ENCODE measurements at regions not wholly inside any gene's neighbourhood (a gene's known extent, or its start where the extent isn't known, plus 50 kb on each side); places are given as distances from the start of the nearest gene placed in this dataset.

- no peak overlapping the region for H3K4me2 ChIP-seq (ENCODE audit: extremely low read depth, insufficient read depth, low read length)
- H3K79me2 ChIP-seq (ENCODE audit: control insufficient read depth, insufficient read depth, low read length), result no peaks in the 10 kb centered on the region
- H2AFZ ChIP-seq (ENCODE audit: low read length), result no peak overlapping the region
- H3K27me3 ChIP-seq (ENCODE audit: control insufficient read depth, insufficient read depth, low read length), result no peaks in the 10 kb centered on the region
- DNase-seq (ENCODE audit: low read depth in 2 of 2), result no peak
- H3K27ac ChIP-seq (ENCODE audit: insufficient read depth, low read length), result no peak overlapping the region
- no peaks in the 10 kb centered on the region for H4K20me1 ChIP-seq (ENCODE audit: control insufficient read depth, extremely low read depth, insufficient read depth, low read length)
- no peaks in the 10 kb centered on the region for H3K36me3 ChIP-seq (ENCODE audit: control insufficient read depth, insufficient read depth, low read length)
- H3K4me1 ChIP-seq (ENCODE audit: control insufficient read depth, extremely low read depth, insufficient read depth, low read length), result no peaks in the 10 kb centered on the region
- no peaks in the 10 kb centered on the region for H3K9me3 ChIP-seq (ENCODE audit: control insufficient read depth, insufficient read depth, low read depth, low read length)
- no peak for TF ChIP-seq EZH2 (IDR thresholded peaks at IDR 0.05; ENCODE audit: low read length, missing control alignments)
- no peak for TF ChIP-seq CTCF (conservative IDR thresholded peaks at IDR 0.05 in 1 of 2, IDR thresholded peaks at IDR 0.05 in 1 of 2; ENCODE audit: low read depth in 1 of 2, low read length in 2 of 2)
- no peak overlapping the region for H3K4me3 ChIP-seq (replicated peaks in 1 of 4; ENCODE audit: control extremely low read depth in 1 of 4, insufficient read depth in 1 of 4, low read depth in 3 of 4, low read length in 4 of 4)
- no peak overlapping the region for H3K9ac ChIP-seq (ENCODE audit: insufficient read depth, low read length)
Measured at GRCh38 chr14:42113358-42114069, 506.8 kb downstream of the LRFN5 start.

- no peak overlapping the region for H3K4me3 ChIP-seq (replicated peaks in 1 of 4; ENCODE audit: control extremely low read depth in 1 of 4, insufficient read depth in 1 of 4, low read depth in 3 of 4, low read length in 4 of 4)
- H3K4me1 ChIP-seq (ENCODE audit: control insufficient read depth, extremely low read depth, insufficient read depth, low read length), result no peaks in the 10 kb centered on the region
- DNase-seq (ENCODE audit: low read depth in 2 of 2), result peak; percentile 23 to 57
- H3K9me3 ChIP-seq (ENCODE audit: control insufficient read depth, insufficient read depth, low read depth, low read length), result no peaks in the 10 kb centered on the region
- H2AFZ ChIP-seq (ENCODE audit: low read length), result no peak overlapping the region
- H3K79me2 ChIP-seq (ENCODE audit: control insufficient read depth, insufficient read depth, low read length), result no peaks in the 10 kb centered on the region
- H3K9ac ChIP-seq (ENCODE audit: insufficient read depth, low read length), result no peak overlapping the region
- no peaks in the 10 kb centered on the region for H4K20me1 ChIP-seq (ENCODE audit: control insufficient read depth, extremely low read depth, insufficient read depth, low read length)
- H3K4me2 ChIP-seq (ENCODE audit: extremely low read depth, insufficient read depth, low read length), result no peak overlapping the region
- H3K27ac ChIP-seq (ENCODE audit: insufficient read depth, low read length), result no peak overlapping the region
- no peak for TF ChIP-seq CTCF (conservative IDR thresholded peaks at IDR 0.05 in 1 of 2, IDR thresholded peaks at IDR 0.05 in 1 of 2; ENCODE audit: low read depth in 1 of 2, low read length in 2 of 2)
- TF ChIP-seq EZH2 (IDR thresholded peaks at IDR 0.05; ENCODE audit: low read length, missing control alignments), result no peak
- H3K36me3 ChIP-seq (ENCODE audit: control insufficient read depth, insufficient read depth, low read length), result no peaks in the 10 kb centered on the region
- no peaks in the 10 kb centered on the region for H3K27me3 ChIP-seq (ENCODE audit: control insufficient read depth, insufficient read depth, low read length)
Measured at GRCh38 chr14:42112108-42112507, 505.4 kb downstream of the LRFN5 start.

DNA sequence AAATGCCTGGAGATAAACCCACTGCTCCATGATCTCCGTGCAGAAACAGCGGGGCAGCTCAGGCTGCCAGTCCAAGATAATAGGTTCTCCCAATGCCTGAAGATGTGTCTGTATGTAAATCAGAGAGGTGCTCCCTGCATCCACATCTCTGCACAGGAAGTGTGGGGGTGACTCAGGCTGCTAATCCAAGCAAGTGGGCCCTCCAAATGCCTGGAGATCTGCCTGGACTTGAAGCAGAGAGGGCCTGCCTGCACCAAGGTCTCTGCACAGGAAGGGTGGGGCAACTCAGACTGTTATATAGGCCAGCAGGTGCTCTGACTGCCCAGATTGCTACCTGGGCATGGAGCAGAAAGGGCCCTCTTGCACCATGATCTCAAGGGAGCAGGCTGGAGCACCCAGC, 504.7 kb downstream of the LRFN5 start:
- TF ChIP-seq CTCF (conservative IDR thresholded peaks at IDR 0.05 in 1 of 2, IDR thresholded peaks at IDR 0.05 in 1 of 2; ENCODE audit: low read depth in 1 of 2, low read length in 2 of 2) (no peak), EZH2 (IDR thresholded peaks at IDR 0.05; ENCODE audit: low read length, missing control alignments) (no peak)
- no peaks in the 10 kb centered on the region for H3K27me3 ChIP-seq (ENCODE audit: control insufficient read depth, insufficient read depth, low read length)
- H2AFZ ChIP-seq (ENCODE audit: low read length), result no peak overlapping the region
- no peak overlapping the region for H3K4me2 ChIP-seq (ENCODE audit: extremely low read depth, insufficient read depth, low read length)
- H3K27ac ChIP-seq (ENCODE audit: insufficient read depth, low read length), result no peak overlapping the region
- H4K20me1 ChIP-seq (ENCODE audit: control insufficient read depth, extremely low read depth, insufficient read depth, low read length), result no peaks in the 10 kb centered on the region
- no peaks in the 10 kb centered on the region for H3K36me3 ChIP-seq (ENCODE audit: control insufficient read depth, insufficient read depth, low read length)
- no peaks in the 10 kb centered on the region for H3K9me3 ChIP-seq (ENCODE audit: control insufficient read depth, insufficient read depth, low read depth, low read length)
- DNase-seq (ENCODE audit: low read depth in 2 of 2), result no peak
- no peak overlapping the region for H3K9ac ChIP-seq (ENCODE audit: insufficient read depth, low read length)
- no peaks in the 10 kb centered on the region for H3K4me1 ChIP-seq (ENCODE audit: control insufficient read depth, extremely low read depth, insufficient read depth, low read length)
- no peaks in the 10 kb centered on the region for H3K79me2 ChIP-seq (ENCODE audit: control insufficient read depth, insufficient read depth, low read length)
- H3K4me3 ChIP-seq (replicated peaks in 1 of 4; ENCODE audit: control extremely low read depth in 1 of 4, insufficient read depth in 1 of 4, low read depth in 3 of 4, low read length in 4 of 4), result no peak overlapping the region
